ENCODE measurements at regions not wholly inside any gene's neighbourhood (a gene's known extent, or its start where the extent isn't known, plus 50 kb on each side); places are given as distances from the start of the nearest gene placed in this dataset.

DNA sequence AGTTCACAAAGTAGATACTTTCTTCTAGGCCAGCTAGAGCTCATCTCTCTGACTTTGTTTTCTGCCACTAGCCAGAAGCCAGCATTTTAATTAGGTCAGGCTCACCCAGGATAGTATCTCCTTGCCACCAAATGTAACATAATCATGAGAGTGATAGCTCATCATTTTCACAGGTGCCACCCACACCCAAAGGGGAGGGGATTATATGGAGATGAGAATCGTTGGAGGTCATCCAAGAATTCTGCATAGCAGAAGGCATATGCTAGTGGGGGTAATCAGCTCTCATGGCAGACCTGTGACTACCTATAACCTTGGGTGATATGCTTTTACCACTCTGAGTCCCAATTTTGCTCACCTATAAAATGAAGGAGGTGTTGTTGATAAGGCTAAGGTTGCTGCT is 523.0 kb downstream of the METTL15 start:
- no peak for FAIRE-seq
- TF ChIP-seq, protein P1, sequence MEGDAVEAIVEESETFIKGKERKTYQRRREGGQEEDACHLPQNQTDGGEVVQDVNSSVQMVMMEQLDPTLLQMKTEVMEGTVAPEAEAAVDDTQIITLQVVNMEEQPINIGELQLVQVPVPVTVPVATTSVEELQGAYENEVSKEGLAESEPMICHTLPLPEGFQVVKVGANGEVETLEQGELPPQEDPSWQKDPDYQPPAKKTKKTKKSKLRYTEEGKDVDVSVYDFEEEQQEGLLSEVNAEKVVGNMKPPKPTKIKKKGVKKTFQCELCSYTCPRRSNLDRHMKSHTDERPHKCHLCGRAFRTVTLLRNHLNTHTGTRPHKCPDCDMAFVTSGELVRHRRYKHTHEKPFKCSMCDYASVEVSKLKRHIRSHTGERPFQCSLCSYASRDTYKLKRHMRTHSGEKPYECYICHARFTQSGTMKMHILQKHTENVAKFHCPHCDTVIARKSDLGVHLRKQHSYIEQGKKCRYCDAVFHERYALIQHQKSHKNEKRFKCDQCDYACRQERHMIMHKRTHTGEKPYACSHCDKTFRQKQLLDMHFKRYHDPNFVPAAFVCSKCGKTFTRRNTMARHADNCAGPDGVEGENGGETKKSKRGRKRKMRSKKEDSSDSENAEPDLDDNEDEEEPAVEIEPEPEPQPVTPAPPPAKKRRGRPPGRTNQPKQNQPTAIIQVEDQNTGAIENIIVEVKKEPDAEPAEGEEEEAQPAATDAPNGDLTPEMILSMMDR (IDR thresholded peaks at IDR 0.05; ENCODE audit: insufficient read depth, missing control alignments), result no peak
- no peak for DNase-seq (ENCODE audit: insufficient read length, low spot score)

DNA sequence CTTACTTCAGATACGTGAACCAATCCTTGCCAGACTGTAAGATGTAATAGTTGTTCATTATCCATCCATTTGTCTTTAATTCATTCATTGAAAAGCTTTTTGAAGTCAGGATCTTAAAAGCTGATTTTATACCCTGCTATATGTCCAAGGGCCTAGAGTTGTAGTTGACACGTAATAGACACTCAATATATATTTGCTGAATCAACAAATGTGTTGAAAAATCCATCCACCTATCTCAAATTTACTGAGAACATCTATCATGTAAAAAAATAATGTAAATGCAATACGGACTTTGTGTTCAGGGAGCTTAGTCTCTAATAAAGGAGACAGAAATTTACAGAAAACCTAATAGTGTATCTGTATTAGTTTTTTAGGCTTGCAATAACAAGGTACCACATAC is 521.0 kb downstream of the METTL15 start:
- FAIRE-seq (no peak), DNase-seq (ENCODE audit: insufficient read length, low spot score) (no peak)
- TF ChIP-seq, protein P1 (IDR thresholded peaks at IDR 0.05; ENCODE audit: insufficient read depth, missing control alignments), result no peak

DNA sequence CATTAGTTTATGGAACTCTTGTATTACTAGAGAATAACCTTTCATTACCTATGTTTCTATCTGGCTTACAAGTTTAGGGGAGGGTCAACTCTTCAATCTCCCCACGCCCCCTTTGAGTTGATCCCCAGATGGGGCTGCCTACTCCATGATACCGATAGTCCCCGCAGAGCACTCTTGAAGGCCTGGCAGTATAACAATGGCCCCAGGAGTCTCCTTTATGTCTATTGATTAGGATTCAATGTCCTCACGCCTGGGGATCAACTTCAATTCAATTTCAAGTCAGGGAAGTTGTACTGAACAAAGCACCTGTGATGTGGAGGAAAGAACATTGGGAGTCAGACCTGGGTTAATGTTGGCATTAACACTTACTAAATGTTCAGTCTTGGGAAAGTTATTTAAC is 520.2 kb downstream of the METTL15 start:
- FAIRE-seq (no peak), DNase-seq (ENCODE audit: insufficient read length, low spot score) (no peak)
- TF ChIP-seq, protein P1 (IDR thresholded peaks at IDR 0.05; ENCODE audit: insufficient read depth, missing control alignments), result no peak

DNA sequence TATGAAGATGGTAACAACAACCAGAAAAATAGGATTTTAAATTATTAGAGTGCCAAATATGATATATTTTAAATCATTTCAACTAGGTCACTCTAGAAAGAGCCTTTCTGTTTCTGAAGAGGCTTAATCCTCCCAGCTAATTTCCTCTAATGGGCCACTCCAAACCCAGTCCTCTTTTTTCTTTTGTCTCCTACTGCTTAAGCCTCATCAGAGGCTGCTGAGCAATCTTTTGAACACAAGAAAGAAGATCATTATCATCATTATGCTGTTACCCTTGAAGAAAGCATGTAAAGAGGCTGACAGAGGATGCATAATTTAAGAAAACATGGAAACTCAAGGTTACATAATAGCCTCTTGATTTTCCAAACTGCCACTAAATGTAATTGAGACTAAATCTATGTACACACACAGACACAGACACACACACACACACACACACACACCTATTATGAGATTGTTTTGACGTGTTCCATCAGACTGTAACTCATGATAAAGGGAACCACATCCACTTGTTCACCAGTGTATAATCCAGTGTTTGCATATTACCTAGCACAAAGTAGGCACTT is 519.6 kb downstream of the METTL15 start:
- FAIRE-seq, result no peak
- TF ChIP-seq, protein P1 (IDR thresholded peaks at IDR 0.05; ENCODE audit: insufficient read depth, missing control alignments), result no peak

DNA sequence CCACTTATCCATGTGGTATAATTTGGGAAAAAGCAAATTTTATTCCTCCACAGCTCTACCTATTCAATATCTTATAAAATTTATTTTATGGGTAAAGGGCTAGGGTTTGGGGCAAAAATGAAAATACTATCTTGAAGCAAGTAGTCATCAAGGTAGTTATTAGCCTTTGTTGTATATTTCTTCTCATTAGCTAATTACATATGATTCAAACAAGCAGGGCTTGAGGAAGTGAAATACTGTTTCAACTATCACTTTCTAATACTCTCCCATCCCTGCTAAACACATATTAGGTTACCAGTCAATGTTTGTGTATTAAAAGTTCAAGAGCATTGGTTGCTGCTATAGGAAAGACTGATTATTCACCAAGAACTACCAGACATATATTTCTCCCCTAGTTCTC is 517.3 kb downstream of the METTL15 start:
- DNase-seq (ENCODE audit: insufficient read length, low spot score) (no peak), FAIRE-seq (no peak)
- TF ChIP-seq, protein P1 (IDR thresholded peaks at IDR 0.05; ENCODE audit: insufficient read depth, missing control alignments), result no peak

More for the DNA sequence above, 519.6 kb downstream of the METTL15 start:
- DNase-seq (ENCODE audit: insufficient read length, low spot score), result no peak

DNA sequence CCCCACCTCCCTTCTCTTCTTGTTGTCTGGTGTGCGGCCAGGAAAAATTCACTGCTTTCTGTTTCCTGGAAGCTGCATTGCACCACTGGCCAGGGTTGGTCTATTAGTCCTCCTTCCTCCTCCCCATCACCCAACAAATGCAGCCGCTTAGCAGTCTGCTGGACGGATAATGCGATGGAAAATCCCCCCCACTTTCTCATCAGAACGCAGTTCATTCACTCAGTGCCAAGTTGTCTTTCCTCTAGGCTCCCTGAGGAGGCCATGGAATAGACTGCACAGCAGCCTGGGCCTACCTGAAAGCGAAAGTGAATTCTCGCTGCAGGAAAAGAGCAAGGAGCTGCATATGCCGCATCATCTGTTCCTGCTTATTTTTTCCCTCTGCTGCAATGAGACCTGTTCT is 513.6 kb downstream of the METTL15 start:
- DNase-seq (ENCODE audit: insufficient read length, low spot score) (no peak), FAIRE-seq (no peak)
- TF ChIP-seq, protein P1 (IDR thresholded peaks at IDR 0.05; ENCODE audit: insufficient read depth, missing control alignments), result no peak

DNA sequence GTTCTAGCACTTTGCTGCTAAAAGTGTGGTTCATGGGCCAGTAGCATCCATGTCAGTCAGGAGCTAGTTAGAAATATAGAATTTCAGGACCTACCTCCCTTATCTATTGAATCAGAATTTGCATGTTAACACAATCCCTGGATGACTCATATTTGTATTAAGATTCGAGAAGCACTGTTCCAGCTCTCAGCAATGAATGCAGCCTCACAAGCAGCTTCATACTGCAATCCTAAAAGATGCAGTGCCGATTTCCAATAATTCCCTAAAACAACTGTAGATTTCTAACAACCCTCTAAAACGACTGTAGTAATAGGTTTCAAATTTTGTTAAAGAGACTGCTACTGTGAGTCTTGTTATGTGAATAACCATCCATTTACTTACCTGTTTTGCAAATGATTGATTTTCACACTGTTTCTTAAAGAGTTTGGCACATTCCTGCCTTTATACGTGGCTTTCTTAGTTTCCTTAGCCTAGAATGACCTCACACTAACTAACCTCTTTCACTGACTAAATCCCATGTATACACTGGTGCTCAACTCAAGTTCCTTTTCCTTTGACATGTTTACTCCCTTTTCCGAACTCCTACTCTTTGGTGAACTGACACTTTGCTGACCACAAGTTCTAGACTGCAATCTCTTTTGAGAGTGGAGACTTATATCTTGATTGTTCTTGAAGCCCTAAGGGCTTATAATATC is 511.8 kb downstream of the METTL15 start:
- TF ChIP-seq, protein P1 (IDR thresholded peaks at IDR 0.05; ENCODE audit: insufficient read depth, missing control alignments), result no peak
- FAIRE-seq (no peak), DNase-seq (ENCODE audit: insufficient read length, low spot score) (no peak)

All from D721Med (cell line).